HG03103 (cell line): ENCODE measurements at regions not wholly inside any gene's neighbourhood (a gene's known extent, or its start where the extent isn't known, plus 50 kb on each side); places are given as distances from the start of the nearest gene placed in this dataset.
"Not testable (repeated sequence)": the region's sequence is repeated elsewhere in the genome, so short reads cannot be mapped to it uniquely, and the experiment has no call there.

Experiments used
- ATAC-seq: cut with Tn5 transposase; IDR thresholded peaks from one replicate; pipeline ENCODE4 v1.9.1; 2021; ENCODE audit warnings: low read depth; ENCODE audit not compliant: unreplicated experiment

DNA sequence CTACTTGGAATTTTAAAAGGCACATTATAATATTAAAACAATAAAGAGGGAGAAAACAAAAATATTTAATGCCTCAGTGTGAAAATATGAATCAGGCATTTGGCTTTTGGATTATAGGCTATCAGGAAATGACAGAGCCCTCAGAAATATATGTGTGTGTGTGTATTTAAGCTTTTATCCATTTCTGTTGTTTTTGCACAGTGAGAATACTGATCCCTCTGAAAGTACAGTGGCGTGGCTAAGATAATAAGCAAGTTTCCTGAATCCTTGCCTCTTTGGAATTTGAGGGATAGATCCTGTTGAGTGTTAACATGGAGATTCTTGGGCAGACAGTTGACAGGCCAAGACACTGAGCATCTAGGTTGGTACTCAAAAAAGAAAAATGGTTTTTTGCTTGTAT lies 234.8 kb upstream of the ZBTB20 start:
- ATAC-seq: no peak

GRCh38 chr3:115384381-115384780 lies 237.3 kb upstream of the ZBTB20 start:
- ATAC-seq: no peak

DNA sequence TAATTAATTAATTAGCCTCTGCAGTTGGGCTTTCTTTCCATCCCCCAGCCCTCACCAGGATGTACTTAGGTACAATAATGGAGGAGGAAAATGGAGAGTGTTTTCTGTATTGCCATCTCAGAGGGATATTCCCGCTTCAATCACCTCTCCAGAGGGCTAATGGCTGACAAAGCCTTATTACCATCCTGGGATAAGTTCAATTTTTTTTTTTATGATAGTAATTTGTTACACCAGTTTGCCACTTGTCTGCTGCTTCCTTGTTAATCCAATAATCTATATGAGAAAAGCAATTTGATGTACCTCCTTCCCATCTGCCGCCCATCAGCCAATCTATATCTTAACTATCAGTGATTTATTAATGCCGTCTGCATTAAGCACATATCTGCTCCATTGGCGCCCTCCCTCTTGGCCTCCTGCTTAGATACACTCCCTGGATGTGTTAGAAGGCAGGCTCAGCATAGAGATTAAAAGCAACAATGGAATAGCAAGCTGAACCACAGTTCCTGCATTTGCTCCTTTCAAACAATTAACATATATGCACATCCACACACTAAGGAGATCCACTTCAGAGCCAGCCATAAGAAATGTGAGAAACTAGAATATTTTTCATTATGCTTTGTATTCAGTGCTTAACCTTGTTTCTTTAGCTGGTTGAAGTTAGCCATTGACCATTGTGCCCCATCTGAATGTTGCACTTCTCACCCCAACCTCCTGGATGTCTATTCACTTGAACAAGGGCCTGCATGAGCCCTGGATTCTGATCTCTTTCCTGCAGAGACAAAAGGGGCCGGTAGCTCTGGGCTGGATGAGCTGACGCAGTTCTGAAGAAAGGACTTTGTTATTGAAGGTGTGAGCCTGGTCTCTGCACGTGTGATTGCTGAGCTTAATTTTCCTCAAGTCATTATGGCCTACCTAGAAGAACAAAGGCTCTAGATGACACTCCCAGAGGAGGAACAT lies 237.3 kb upstream of the GAP43 start:
- no peak for ATAC-seq

GRCh38 chr3:115388166-115388565 lies 235.1 kb upstream of the GAP43 start:
- ATAC-seq: no peak

- ATAC-seq: no peak
These were observed 234.5 kb upstream of the GAP43 start for GRCh38 chr3:115388811-115389210.

- no peak for ATAC-seq
These were observed 226.5 kb upstream of the GAP43 start for GRCh38 chr3:115396801-115397200.

GRCh38 chr3:115397433-115397832 lies 225.9 kb upstream of the GAP43 start:
- no peak for ATAC-seq

GRCh38 chr3:115398506-115398905 lies 224.8 kb upstream of the GAP43 start:
- no peak for ATAC-seq

- no peak for ATAC-seq
These were observed 223.6 kb upstream of the GAP43 start for GRCh38 chr3:115399750-115400149.

DNA sequence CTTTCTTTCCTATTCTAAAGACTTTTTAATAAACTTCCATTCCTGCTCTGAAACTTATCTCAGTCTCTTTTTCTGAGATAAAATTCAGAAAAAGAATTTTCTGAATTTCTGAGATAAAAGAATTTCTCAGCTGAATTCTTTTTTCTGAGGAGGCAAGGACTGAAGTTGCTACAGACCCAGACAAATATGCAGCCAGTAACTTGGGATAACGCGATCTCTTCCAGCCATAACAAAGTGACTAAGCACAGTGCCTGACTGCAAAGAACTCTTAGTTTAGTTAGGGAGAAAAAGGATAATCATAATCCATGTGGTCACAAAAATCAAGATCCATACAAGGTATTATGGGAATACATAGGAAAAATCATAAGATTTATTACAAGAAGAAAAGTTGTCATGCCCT lies 222.0 kb upstream of the GAP43 start:
- ATAC-seq: no peak

- ATAC-seq: no peak
These were observed 221.3 kb upstream of the GAP43 start for GRCh38 chr3:115401851-115402501.

- ATAC-seq: no peak
These were observed 220.7 kb upstream of the GAP43 start for GRCh38 chr3:115402651-115403050.

DNA sequence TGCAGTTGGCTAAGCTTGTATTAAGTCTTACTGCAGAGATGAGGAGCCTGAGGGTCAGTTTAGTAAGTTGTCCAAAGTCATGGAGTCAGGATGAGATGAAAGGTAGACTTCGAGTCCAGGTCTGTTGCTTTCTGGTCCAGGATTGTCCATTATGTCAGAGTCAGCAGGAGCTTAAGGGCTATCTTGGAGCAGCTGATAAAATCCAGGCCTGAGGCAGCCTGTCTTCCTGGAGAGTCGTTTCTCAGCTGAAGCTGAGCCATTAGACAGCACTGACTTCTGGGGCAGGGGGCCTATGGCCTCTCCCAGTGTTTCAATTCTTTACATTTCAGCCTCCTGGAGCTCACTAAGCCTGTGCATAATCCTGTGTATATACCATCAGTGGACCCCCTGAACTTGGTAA lies 219.5 kb upstream of the GAP43 start:
- ATAC-seq: no peak

DNA sequence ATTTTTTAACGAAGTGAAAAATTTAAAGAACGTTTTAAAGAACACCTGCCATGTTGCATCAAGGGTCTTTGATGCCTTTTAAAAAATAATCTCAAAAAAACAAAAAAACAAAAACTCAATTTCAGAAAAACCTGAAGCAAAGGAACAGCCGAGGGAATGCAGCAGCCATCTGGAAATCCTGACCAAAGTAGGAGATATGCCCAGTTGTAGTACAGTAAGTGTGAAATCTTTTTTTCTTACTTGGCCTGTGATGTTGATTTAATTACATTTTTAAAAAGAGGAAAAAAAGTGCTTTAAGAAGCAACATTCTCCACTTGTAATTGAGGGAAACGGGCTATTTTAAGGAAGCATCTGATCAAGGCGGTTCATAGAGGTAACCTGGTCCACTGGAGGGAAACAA lies 213.7 kb upstream of the GAP43 start:
- no peak for ATAC-seq

GRCh38 chr3:115414610-115415009 lies 208.7 kb upstream of the GAP43 start:
- ATAC-seq: not testable (repeated sequence)

GRCh38 chr3:115415246-115415996 lies 207.9 kb upstream of the GAP43 start:
- no peak for ATAC-seq

DNA sequence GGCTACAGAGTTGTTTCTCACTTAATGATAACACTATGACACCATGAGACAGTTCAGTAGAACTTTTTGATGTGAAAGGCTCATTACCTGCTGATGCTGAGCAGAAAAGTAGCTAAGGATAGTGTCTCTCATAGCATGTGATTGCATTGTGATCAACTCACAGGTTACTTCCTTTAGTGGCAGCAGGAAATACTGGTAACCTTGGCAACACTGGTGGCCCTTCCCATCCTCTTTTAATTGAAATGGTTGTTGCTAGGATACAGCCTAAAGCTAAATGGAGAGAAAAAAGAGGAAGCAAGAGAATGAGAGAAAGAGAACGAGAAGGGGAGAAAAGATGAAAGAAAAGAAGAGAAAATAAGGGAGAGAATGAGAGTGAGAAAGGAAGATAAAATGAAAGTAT lies 204.7 kb upstream of the GAP43 start:
- no peak for ATAC-seq

- no peak for ATAC-seq
These were observed 203.2 kb upstream of the GAP43 start for GRCh38 chr3:115420086-115420485.

- no peak for ATAC-seq
These were observed 200.1 kb upstream of the GAP43 start for GRCh38 chr3:115423170-115423569.

DNA sequence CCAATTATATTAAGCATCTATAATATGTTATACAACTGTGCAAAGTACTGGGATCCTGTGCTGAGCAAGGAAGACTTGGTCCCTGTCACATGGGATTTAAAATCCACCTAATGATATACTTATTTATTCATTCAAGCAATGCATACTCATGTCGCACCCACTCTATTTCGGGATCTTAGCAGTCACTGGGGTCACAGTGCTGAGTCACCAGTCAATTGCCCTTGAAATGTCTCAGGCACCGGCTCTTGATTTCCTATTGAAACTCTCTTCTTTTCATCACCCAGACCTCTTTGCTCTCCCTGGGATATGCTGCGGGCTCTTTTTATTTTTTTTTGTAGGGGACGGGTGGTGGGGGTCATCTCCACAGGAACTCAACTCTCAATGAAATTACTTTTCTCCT lies 194.5 kb upstream of the GAP43 start:
- ATAC-seq: no peak

- ATAC-seq: no peak
These were observed 186.5 kb upstream of the GAP43 start for GRCh38 chr3:115436767-115437301.
